NCI-H526 (cell line): ENCODE measurements at regions not wholly inside any gene's neighbourhood (a gene's known extent, or its start where the extent isn't known, plus 50 kb on each side); places are given as distances from the start of the nearest gene placed in this dataset.

ENCODE experiments used
- DNase-seq, 2 experiments: peaks; one replicate each; lab custom pipeline; 2025; lab: John Stamatoyannopoulos, UW

DNA sequence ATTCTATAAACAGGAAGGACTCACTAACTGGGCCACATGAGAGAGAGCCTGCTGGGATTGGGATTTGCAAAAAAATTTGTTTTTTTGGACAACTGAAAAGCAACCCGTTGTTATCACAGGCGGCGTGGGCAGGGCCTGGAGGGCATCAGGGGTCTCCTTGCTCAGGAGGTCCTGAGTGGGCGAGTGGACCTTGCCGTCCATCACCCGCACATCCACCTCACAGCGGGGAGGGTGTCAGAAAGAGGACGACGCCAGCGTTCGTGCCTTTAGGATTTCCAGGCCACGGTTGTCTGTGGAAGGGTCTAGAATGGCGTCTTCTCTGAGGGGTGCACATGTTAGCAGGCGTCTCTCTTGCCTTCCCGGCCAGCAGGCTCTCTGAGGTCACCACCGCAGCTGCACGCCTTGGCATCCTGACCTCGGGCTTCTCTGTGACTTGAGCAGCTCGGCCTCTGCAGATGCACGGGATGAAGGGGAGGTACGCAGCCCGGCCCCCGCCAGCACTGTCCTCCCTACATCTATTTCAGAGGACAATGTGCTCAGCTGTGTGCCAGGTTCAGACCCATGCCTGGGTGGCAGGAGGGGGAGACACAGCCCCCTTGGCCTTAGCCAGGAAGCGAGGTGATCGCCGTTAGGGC, 749.5 kb downstream of the BRD1 start:
- DNase-seq: no peak

DNA sequence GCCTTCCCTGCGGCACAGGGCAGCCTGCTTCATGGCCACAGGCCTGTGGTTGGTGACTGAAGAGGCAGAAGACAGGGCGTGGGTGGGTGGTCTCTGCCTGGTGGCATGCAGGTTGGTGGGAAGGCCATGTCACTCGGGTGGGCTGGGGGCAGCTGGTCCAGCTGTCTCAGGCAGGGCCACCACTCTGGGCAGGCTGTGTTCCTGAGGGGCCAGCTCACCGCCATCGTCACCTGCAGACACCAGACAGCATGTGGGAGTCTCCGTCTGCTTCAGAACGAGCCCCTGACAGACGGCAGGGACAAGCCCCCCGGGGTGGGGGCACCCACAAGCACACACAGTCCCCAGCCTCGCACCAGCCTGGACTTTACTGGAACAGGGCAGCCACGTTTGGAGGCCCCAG, 750.1 kb downstream of the BRD1 start:
- DNase-seq: no peak

DNA sequence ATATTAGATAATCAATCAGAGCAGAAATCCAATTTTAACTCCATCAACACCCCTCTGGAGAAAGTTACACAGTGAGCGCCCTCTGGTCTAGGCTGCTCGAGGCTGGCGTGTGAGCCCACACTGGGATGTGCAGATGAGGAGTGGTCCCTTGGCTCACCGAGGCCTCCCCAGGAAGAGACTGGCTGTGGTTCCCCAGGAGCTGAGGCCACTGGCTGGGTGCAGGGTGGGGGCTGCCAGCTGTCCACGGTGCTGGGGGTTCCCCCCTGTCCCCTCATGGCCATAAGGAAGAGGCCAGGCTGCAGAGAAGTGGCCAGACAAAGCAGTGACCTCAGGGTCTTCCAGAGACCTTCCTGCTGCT, 750.7 kb downstream of the BRD1 start:
- no peak for DNase-seq

GRCh38 chr22:49076300-49077035, 751.2 kb downstream of the BRD1 start:
- DNase-seq: no peak

GRCh38 chr22:49075150-49075549, 752.5 kb downstream of the BRD1 start:
- no peak for DNase-seq

DNA sequence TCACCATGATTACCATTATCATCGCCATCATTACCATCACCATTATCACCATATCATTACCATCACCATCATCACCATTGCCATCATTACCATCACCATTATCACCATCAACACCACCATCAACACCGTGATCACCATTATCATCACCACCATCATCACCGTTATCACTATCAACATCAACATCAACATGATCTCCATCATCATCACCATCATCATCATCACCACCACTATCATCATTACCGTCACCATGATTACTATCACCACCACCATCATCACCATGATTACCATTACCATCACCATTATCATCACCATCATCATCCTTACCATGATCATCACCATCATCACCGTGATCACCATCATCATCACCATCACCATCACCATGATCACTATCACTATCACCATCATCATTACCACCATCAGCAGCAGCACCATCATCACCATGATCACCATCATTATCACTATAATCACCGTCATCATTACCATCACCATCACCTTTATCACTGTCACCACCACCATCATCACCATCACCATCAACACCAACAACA, 753.7 kb downstream of the BRD1 start:
- no peak for DNase-seq

GRCh38 chr22:49072996-49073645, 754.6 kb downstream of the BRD1 start:
- DNase-seq: no peak

- no peak for DNase-seq
Observed at GRCh38 chr22:49070501-49070900, 757.2 kb downstream of the BRD1 start.

GRCh38 chr22:49068861-49069500, 758.7 kb downstream of the BRD1 start:
- no peak for DNase-seq

DNA sequence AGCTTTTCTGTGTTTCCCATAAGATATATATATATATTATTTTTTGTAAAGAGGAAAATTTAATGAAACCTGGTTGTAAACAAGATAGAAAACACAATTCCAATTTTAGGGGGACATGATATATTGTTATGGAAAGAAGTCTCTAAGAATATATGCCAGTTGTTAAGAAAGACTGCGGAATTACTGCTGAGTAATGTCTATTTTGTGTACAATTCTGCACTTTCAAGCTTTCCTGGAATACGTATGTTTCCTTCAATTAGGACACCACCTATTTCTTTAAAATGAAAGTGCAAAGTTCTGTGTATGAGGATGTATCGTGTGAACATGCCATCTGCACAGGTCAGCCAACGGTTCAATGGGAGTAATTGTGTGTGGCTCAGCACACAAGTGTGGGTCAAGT, 760.2 kb downstream of the BRD1 start:
- DNase-seq: no peak

DNA sequence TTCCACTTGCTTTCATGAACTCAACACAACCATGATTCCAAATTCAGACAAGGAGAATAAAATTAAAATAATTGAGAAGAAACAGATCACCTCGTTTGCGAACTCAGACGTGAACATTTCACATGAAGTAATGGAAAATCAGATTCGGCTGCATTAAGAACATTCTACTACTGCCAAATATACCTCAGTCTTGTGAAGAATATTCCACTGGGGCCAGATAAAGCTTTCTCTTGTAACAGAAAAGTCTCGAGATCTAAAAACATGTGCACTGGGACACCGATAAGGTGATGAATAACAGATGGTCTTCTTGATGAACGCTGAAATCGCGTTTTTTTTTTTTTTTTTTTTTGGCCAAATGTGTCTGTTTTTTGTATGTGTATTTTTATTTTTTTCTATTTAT, 761.1 kb downstream of the BRD1 start:
- DNase-seq: no peak

DNA sequence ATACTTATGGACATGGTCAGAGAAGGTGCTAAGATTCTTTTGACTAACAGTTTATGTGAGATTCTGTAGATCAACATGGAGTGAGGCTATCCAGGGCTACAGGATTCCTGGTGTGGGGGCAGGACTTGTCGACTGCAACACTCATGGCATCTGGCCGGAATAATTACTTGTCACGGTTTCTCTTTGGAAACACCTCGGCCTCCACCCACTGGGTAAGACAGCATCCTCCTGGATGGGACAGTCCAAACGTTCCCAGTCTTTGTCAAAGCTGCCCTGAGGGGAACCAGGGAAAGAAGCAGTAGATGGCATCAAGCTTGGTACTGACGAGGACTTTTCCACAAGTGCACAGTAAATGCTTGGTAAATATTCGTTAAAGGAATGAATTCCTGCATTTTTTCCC, 762.8 kb downstream of the BRD1 start:
- no peak for DNase-seq

- no peak for DNase-seq
Observed at GRCh38 chr22:49063545-49063890, 764.2 kb downstream of the BRD1 start.

DNA sequence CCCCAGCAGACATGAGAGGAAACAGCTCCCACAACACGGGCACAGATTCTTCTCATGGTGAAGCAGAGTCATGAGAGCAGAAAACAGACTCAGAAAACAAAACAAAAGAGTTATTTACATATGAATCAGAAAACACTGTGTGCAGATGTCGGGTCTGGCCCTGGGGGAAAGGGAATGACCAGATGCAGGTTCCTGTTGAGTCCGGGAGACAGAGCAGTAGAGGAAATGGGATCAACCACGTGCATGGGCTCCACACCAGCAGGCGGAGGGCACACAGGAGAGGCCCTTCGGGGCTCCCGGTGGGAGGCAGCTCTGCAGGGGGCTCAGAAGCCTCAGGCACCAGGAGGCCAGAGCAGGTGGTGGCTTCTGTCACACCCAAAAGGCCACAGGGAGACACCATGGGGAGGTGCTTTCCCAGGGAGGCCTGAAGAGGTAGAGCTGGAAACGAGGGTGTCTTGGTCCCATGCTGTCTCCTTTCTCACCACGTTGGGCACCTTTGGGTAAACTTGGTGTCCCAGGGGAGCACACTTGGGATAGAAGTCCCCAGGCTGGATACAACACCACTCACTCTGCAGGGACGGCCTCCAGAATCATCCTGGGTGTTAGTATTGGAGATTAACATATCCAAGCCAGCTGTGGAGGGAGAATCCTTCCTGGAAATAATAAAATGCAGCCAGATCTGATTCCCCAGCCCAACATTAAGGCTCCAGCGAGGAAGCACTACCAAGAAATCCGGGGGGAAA, 764.7 kb downstream of the BRD1 start:
- DNase-seq: no peak

DNA sequence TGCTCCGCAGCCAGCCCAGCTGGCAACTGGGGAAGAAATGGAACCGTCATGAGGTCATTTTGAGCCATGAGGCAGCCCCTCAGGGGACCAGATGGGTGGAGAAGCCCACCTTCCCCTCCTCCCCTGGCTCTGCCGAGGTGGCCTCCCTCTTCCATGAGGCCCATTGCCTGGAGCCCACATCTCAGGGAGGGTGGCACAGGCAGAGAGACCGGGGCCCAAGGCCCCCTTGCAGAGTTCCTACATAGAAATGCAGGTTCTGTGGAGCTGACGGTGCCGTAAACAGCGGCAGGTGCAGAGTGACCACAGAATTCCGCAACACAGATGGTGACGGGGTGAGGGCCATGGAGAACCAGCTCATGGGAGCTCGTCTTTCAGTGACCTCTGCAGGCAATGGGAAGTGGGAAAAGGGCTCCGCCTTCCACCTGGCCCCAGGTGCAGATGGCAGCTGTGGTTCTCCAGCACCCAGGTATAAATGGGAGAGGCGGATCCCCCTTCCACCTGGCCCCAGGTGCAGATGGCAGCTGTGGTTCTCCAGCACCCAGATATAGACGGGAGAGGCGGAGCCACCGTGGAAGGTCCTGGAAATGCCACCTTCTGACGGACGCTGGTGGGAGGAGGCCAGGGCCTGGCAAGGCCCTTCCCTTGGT, 765.4 kb downstream of the BRD1 start:
- DNase-seq: peak in 1 of 2 experiments; percentile 27

GRCh38 chr22:49057910-49058309, 769.8 kb downstream of the BRD1 start:
- no peak for DNase-seq

GRCh38 chr22:49056301-49056700, 771.4 kb downstream of the BRD1 start:
- DNase-seq: no peak

GRCh38 chr22:49055406-49055805, 772.3 kb downstream of the BRD1 start:
- no peak for DNase-seq

DNA sequence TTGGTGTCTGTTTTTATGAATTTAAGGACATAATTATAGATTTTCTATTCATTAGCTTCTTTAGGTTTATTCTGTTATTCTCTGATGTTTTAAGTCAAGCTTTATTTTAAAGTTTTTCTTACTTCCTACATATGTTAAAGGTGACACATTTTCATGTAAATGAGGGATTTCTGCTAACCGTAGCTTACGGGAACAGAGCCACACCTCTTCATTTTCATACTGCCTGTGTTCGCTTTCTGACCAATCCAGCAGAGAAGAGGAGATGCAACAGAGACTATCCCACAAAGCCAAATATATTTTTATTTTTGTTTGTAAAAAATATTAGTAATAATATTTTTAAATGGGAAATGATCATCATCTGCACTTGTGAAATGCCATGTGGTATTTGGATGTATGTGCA, 774.1 kb downstream of the BRD1 start:
- DNase-seq: peak in 1 of 2 experiments; percentile 6

DNA sequence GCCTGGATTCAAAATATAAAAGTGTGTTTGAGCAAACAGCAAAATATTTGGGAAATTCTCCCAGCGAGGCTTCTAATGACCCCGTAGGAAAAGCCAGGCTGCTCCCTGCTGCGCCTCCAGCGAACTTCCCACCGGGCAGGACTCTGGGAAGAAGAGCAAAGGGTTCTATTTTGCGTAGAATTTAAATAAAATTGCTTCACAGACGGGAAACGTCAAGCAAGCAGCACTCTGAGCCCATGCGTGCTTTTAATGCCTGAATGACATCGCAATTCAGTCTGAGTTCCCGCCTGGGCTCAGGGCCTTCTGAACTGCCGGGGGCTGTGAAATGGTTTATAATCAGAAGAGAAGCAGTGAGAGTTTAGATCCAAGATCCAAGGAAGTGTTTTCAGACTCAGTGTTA, 775.1 kb downstream of the BRD1 start:
- peak in 1 of 2 experiments; percentile 46 for DNase-seq

GRCh38 chr22:49052023-49052538, 775.6 kb downstream of the BRD1 start:
- peak in 1 of 2 experiments; percentile 54 for DNase-seq
